Stimulated activated CD4-positive, alpha-beta T cell treated with anti-CD3 and anti-CD28 coated beads, Interleukin-15, amount 100 ng/mL, for 48 hours (primary cell): ENCODE measurements at regions not wholly inside any gene's neighbourhood (a gene's known extent, or its start where the extent isn't known, plus 50 kb on each side); places are given as distances from the start of the nearest gene placed in this dataset.

Experiments used
- DNase-seq, 2 donors: peaks; one replicate each; pipeline ENCODE4 v3.0.0-alpha.2; 2020; ENCODE audit warnings: low read depth in 2 of 2

- no peak for DNase-seq
Measured at GRCh38 chr15:89421219-89421618, 75.2 kb downstream of the RHCG start.

- no peak for DNase-seq
Measured at GRCh38 chr15:89419370-89419984, 76.9 kb downstream of the RHCG start.

- no peak for DNase-seq
Measured at GRCh38 chr15:89417206-89417725, 79.1 kb downstream of the RHCG start.

GRCh38 chr15:89416339-89417183 is 79.8 kb downstream of the RHCG start:
- peak; percentile 71 to 80 for DNase-seq

GRCh38 chr15:89414571-89414970 is 79.9 kb upstream of the POLG start:
- DNase-seq: no peak

- DNase-seq: no peak
Measured at GRCh38 chr15:89413877-89414276, 79.3 kb upstream of the POLG start.

- no peak for DNase-seq
Measured at GRCh38 chr15:89412905-89413411, 78.3 kb upstream of the POLG start.

GRCh38 chr15:89410039-89410435 is 75.4 kb upstream of the POLG start:
- no peak for DNase-seq

- no peak for DNase-seq
Measured at GRCh38 chr15:89409184-89410038, 74.8 kb upstream of the POLG start.

- DNase-seq: no peak
Measured at GRCh38 chr15:89408372-89409183, 74.0 kb upstream of the POLG start.

- DNase-seq: no peak
Measured at GRCh38 chr15:89406940-89407607, 72.5 kb upstream of the POLG start.

- no peak for DNase-seq
Measured at GRCh38 chr15:89406218-89406939, 71.8 kb upstream of the POLG start.

GRCh38 chr15:89405494-89405893 is 70.9 kb upstream of the POLG start:
- DNase-seq: no peak

GRCh38 chr15:89404023-89404422 is 69.4 kb upstream of the POLG start:
- DNase-seq: no peak

- DNase-seq: no peak
Measured at GRCh38 chr15:89402518-89402805, 67.8 kb upstream of the POLG start.

- no peak for DNase-seq
Measured at GRCh38 chr15:89401631-89402517, 67.2 kb upstream of the POLG start.

GRCh38 chr15:89400782-89401545 is 66.3 kb upstream of the POLG start:
- no peak for DNase-seq

GRCh38 chr15:89400116-89400781 is 65.6 kb upstream of the POLG start:
- no peak for DNase-seq
